RWPE1 (cell line): ENCODE measurements at regions not wholly inside any gene's neighbourhood (a gene's known extent, or its start where the extent isn't known, plus 50 kb on each side); places are given as distances from the start of the nearest gene placed in this dataset.

Experiments
- CTCF ChIA-PET: fragments of 350-600 bp; sonication (Branson Sonifier 250); formaldehyde crosslinking; extraction: SDS; loops from one replicate; lab custom pipeline; 2021; lab: Yijun Ruan, JAX
- POLR2A ChIA-PET: fragments of 400-600 bp; formaldehyde crosslinking; extraction: SDS; loops from one replicate; lab custom pipeline; 2020; ENCODE audit warnings: antibody characterized with exemption; ENCODE audit not compliant: low non-redundant PET; lab: Yijun Ruan, JAX
- DNase-seq: peaks from one replicate; pipeline ENCODE4 v3.0.0; 2012; ENCODE audit warnings: low spot score
- H3K27ac ChIP-seq: fragments of 450-650 bp; 2 replicates; pipeline ENCODE4 v1.5.1; 2017
- TF ChIP-seq, protein P1 (sequence below): fragments of 450-650 bp; conservative IDR thresholded peaks from 2 replicates; pipeline ENCODE4 v1.5.1; 2017; ENCODE audit warnings: low read depth, mild to moderate bottlenecking

- H3K27ac ChIP-seq: no peak overlapping the region
- ChIA-PET CTCF (no interaction called here), POLR2A (no interaction called here)
- TF ChIP-seq, protein P1, sequence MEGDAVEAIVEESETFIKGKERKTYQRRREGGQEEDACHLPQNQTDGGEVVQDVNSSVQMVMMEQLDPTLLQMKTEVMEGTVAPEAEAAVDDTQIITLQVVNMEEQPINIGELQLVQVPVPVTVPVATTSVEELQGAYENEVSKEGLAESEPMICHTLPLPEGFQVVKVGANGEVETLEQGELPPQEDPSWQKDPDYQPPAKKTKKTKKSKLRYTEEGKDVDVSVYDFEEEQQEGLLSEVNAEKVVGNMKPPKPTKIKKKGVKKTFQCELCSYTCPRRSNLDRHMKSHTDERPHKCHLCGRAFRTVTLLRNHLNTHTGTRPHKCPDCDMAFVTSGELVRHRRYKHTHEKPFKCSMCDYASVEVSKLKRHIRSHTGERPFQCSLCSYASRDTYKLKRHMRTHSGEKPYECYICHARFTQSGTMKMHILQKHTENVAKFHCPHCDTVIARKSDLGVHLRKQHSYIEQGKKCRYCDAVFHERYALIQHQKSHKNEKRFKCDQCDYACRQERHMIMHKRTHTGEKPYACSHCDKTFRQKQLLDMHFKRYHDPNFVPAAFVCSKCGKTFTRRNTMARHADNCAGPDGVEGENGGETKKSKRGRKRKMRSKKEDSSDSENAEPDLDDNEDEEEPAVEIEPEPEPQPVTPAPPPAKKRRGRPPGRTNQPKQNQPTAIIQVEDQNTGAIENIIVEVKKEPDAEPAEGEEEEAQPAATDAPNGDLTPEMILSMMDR: no peak
- no peak for DNase-seq
These were observed 76.7 kb upstream of the DTNA start for GRCh38 chr18:34633368-34633767.

DNA sequence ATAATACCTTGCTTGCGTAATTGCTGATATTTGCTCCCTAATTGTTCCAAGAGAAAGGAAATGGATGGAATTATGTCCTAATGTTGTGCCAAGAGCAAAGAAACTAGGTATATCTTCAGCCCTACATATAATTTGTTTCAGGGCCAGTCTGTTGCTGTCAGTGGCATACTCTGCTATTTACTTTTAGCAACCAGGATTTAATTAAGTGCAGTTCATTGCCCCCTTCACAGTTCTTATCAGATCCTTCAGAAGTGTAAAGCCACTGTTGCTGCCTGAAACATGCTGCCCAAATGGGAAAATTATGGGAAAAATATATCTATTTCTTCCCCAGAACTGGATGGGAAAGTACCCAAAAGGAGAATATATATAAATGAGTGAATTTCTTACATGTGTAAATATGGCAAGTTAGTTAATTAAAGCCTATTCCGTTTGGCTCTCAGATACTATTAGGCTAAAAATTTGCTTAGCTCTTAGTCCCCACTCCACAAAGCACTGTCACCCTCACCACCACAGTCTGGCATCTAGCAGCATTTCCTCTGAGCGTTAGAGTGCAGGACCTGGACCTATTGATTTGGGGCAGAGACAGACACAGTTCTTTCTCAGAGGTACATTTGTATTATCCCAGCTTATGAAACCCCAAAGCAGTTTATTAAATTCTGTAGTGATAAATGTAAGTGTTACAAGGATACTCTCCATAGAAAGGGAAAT is 72.8 kb upstream of the DTNA start:
- DNase-seq: no peak
- ChIA-PET CTCF (no interaction called here), POLR2A (no interaction called here)
- TF ChIP-seq, protein P1: no peak
- H3K27ac ChIP-seq: no peak overlapping the region

GRCh38 chr18:34639687-34640086 is 70.4 kb upstream of the DTNA start:
- no peak for DNase-seq
- H3K27ac ChIP-seq: no peak overlapping the region
- CTCF ChIA-PET: no interaction called here
- TF ChIP-seq, protein P1: no peak
- POLR2A ChIA-PET: no interaction called here

- ChIA-PET POLR2A (no interaction called here), CTCF (no interaction called here)
- H3K27ac ChIP-seq: no peak overlapping the region
- no peak for DNase-seq
- TF ChIP-seq, protein P1: no peak
These were observed 69.8 kb upstream of the DTNA start for GRCh38 chr18:34640276-34640675.

GRCh38 chr18:34643989-34644388 is 66.1 kb upstream of the DTNA start:
- DNase-seq: no peak
- CTCF ChIA-PET: no interaction called here
- TF ChIP-seq, protein P1: no peak
- no peak overlapping the region for H3K27ac ChIP-seq
- POLR2A ChIA-PET: no interaction called here

DNA sequence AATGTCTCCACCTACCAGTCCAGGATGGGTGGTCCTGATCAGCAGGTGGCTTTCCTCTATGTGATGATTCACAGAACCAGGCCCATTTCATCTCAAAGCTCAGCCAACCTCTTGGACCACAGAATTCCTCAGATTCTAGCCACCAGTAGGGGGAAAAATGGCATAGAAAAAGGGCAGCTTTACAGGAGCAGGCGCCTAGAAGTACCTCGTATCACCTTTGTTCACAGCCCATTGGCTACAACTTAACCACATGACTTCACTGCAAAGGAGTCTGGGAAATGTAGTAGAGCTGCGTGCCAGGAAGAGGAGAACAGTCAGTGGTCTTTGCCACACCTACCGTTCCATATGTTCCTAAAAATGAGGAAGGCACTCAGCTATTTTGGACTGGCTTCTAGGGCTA is 62.8 kb upstream of the DTNA start:
- TF ChIP-seq, protein P1: no peak
- ChIA-PET POLR2A (no interaction called here), CTCF (no interaction called here)
- no peak for DNase-seq
- H3K27ac ChIP-seq: no peak overlapping the region
